GM21576 (cell line): ENCODE measurements at regions not wholly inside any gene's neighbourhood (a gene's known extent, or its start where the extent isn't known, plus 50 kb on each side); places are given as distances from the start of the nearest gene placed in this dataset.

Source experiments
- ATAC-seq: cut with Tn5 transposase; IDR thresholded peaks from one replicate; pipeline ENCODE4 v1.9.1; 2021; ENCODE audit warnings: mild to moderate bottlenecking, moderate library complexity; ENCODE audit not compliant: unreplicated experiment

- no peak for ATAC-seq
Measured at GRCh38 chr2:56613254-56613653, 429.5 kb downstream of the CCDC85A start.

GRCh38 chr2:56613920-56614319 is 430.1 kb downstream of the CCDC85A start:
- no peak for ATAC-seq

GRCh38 chr2:56615760-56616159 is 432.0 kb downstream of the CCDC85A start:
- no peak for ATAC-seq

- no peak for ATAC-seq
Measured at GRCh38 chr2:56624181-56624580, 440.4 kb downstream of the CCDC85A start.

GRCh38 chr2:56626927-56627326 is 443.1 kb downstream of the CCDC85A start:
- ATAC-seq, result no peak

GRCh38 chr2:56630286-56630685 is 446.5 kb downstream of the CCDC85A start:
- ATAC-seq, result no peak

GRCh38 chr2:56647997-56648396 is 464.2 kb downstream of the CCDC85A start:
- ATAC-seq, result no peak

- ATAC-seq, result no peak
Measured at GRCh38 chr2:56648802-56649201, 465.0 kb downstream of the CCDC85A start.

- ATAC-seq, result no peak
Measured at GRCh38 chr2:56654936-56655335, 471.1 kb downstream of the CCDC85A start.

- no peak for ATAC-seq
Measured at GRCh38 chr2:56656826-56657225, 473.0 kb downstream of the CCDC85A start.

- no peak for ATAC-seq
Measured at GRCh38 chr2:56666777-56667176, 483.0 kb downstream of the CCDC85A start.

GRCh38 chr2:56671973-56672569 is 488.3 kb downstream of the CCDC85A start:
- ATAC-seq, result no peak

- ATAC-seq, result no peak
Measured at GRCh38 chr2:56674084-56674483, 490.3 kb downstream of the CCDC85A start.

- ATAC-seq, result no peak
Measured at GRCh38 chr2:56676966-56677365, 493.2 kb downstream of the CCDC85A start.

GRCh38 chr2:56680971-56681631 is 497.3 kb downstream of the CCDC85A start:
- ATAC-seq, result no peak

- ATAC-seq, result no peak
Measured at GRCh38 chr2:56681659-56682396, 498.0 kb downstream of the CCDC85A start.

GRCh38 chr2:56682397-56682760 is 498.6 kb downstream of the CCDC85A start:
- ATAC-seq, result no peak

GRCh38 chr2:56684327-56684726 is 500.5 kb downstream of the CCDC85A start:
- no peak for ATAC-seq

- ATAC-seq, result no peak
Measured at GRCh38 chr2:56685205-56685604, 501.4 kb downstream of the CCDC85A start.

GRCh38 chr2:56687169-56687568 is 503.4 kb downstream of the CCDC85A start:
- ATAC-seq, result no peak

- ATAC-seq, result no peak
Measured at GRCh38 chr2:56688661-56689060, 504.9 kb downstream of the CCDC85A start.

- ATAC-seq, result no peak
Measured at GRCh38 chr2:56693501-56693900, 509.7 kb downstream of the CCDC85A start.
